SK-N-SH (cell line): ENCODE measurements at regions not wholly inside any gene's neighbourhood (a gene's known extent, or its start where the extent isn't known, plus 50 kb on each side); places are given as distances from the start of the nearest gene placed in this dataset.

Source experiments
- CTCF ChIA-PET: fragments of 300-600, 350-600 bp; formaldehyde crosslinking; extraction: SDS; loops from one replicate; lab custom pipeline; 2021; lab: Yijun Ruan, JAX
- POLR2A ChIA-PET: fragments of 350-600 bp; sonication (Branson Sonifier 250); formaldehyde crosslinking; extraction: SDS; loops from one replicate; lab custom pipeline; 2020; ENCODE audit warnings: antibody characterized with exemption, inconsistent platforms; lab: Yijun Ruan, JAX
- DNase-seq: peaks from one replicate; pipeline ENCODE4 v3.0.0; 2012
- H2AFZ ChIP-seq: fragments of 200-600 bp; sonication (generic); 2 replicates; pipeline ENCODE4 v1.8.1; 2016; ENCODE audit warnings: antibody characterized with exemption, mild to moderate bottlenecking, low read depth
- H3F3A ChIP-seq: fragments of 200-600 bp; sonication (generic); replicated peaks from 2 replicates; pipeline ENCODE3; 2016; ENCODE audit warnings: antibody characterized with exemption, mild to moderate bottlenecking; ENCODE audit not compliant: insufficient read depth
- H3K27ac ChIP-seq, 2 experiments: fragments of 200-500 bp in 1 of 2; fragments of 200-600 bp in 1 of 2; sonication (Bioruptor generic) in 1 of 2; sonication (generic), shearing (Covaris generic) in 1 of 2; 2 replicates each; pipeline versions ENCODE4 v1.5.1 to v1.6.1; 2014 to 2016; ENCODE audit warnings: low read depth in 2 of 2, inconsistent platforms in 1 of 2, low read length in 1 of 2, mild to moderate bottlenecking in 1 of 2, mixed read lengths in 1 of 2
- H3K27me3 ChIP-seq: fragments of 200-600 bp; sonication (generic), shearing (Covaris generic); 2 replicates; pipeline ENCODE4 v1.6.1; 2016; ENCODE audit warnings: mixed run types; ENCODE audit not compliant: insufficient read depth
- H3K36me3 ChIP-seq, 2 experiments: fragments of 200-500 bp in 1 of 2; fragments of 200-600 bp in 1 of 2; sonication (Bioruptor generic) in 1 of 2; sonication (generic) in 1 of 2; replicated peaks in 1 of 2; 2 replicates each; pipeline versions ENCODE3 to v1.5.1; 2014 to 2016; ENCODE audit warnings: low read length in 1 of 2, mild to moderate bottlenecking in 1 of 2; ENCODE audit not compliant: insufficient read depth in 2 of 2, control insufficient read depth in 1 of 2
- H3K4me1 ChIP-seq, 2 experiments: fragments of 200-500 bp in 1 of 2; fragments of 200-600 bp in 1 of 2; sonication (Bioruptor generic) in 1 of 2; sonication (generic), shearing (Covaris generic) in 1 of 2; 2 replicates each; pipeline versions ENCODE4 v1.5.1 to v1.6.1; 2014 to 2016; ENCODE audit warnings: low read depth in 1 of 2, low read length in 1 of 2, mixed run types in 1 of 2; ENCODE audit not compliant: insufficient read depth in 2 of 2, control insufficient read depth in 1 of 2
- H3K4me2 ChIP-seq: fragments of 200-600 bp; sonication (generic), shearing (Covaris generic); 2 replicates; pipeline ENCODE4 v1.6.1; 2017; ENCODE audit warnings: mixed run types
- H3K4me3 ChIP-seq, 2 experiments: fragments of 200-500 bp in 1 of 2; fragments of 200-600 bp in 1 of 2; sonication (Bioruptor generic) in 1 of 2; sonication (generic), shearing (Covaris generic) in 1 of 2; 2 replicates each; pipeline versions ENCODE4 v1.5.1 to v1.8.1; 2014 to 2016; ENCODE audit warnings: low read depth in 2 of 2, inconsistent platforms in 1 of 2, low read length in 1 of 2, mild to moderate bottlenecking in 1 of 2, mixed read lengths in 1 of 2, moderate library complexity in 1 of 2
- H3K79me2 ChIP-seq: fragments of 200-600 bp; sonication (generic); 2 replicates; pipeline ENCODE4 v1.8.1; 2017; ENCODE audit warnings: mild to moderate bottlenecking; ENCODE audit not compliant: insufficient read depth
- H3K9ac ChIP-seq: fragments of 200-600 bp; sonication (generic); 2 replicates; pipeline ENCODE4 v1.6.1; 2017; ENCODE audit warnings: mixed run types
- H3K9me2 ChIP-seq: fragments of 200-600 bp; sonication (generic); 2 replicates; pipeline ENCODE4 v1.6.1; 2017; ENCODE audit warnings: mixed run types
- H3K9me3 ChIP-seq: fragments of 200-600 bp; sonication (generic); 2 replicates; pipeline ENCODE4 v1.6.1; 2017; ENCODE audit warnings: mixed run types, mild to moderate bottlenecking, moderate library complexity
- H4K20me1 ChIP-seq: fragments of 200-600 bp; sonication (generic); 2 replicates; pipeline ENCODE4 v1.6.1; 2017; ENCODE audit warnings: mild to moderate bottlenecking, mixed run types; ENCODE audit not compliant: insufficient read depth
- ELF1 ChIP-seq: IDR thresholded peaks from 2 replicates; pipeline ENCODE4 v1.4.0; 2012
- EP300 ChIP-seq, 2 experiments: IDR thresholded peaks; 2 replicates each; pipeline versions ENCODE4 v1.4.0 to v1.6.1; 2012; ENCODE audit warnings: borderline replicate concordance in 1 of 2, low read depth in 1 of 2, low read length in 1 of 2
- EZH2phosphoT487 ChIP-seq: fragments of 200-600 bp; sonication (generic); IDR thresholded peaks from 2 replicates; pipeline ENCODE4 v1.6.1; 2017; ENCODE audit warnings: low read depth, mixed run types, mild to moderate bottlenecking, antibody characterized with exemption, moderate library complexity, borderline replicate concordance
- FOSL2 ChIP-seq: IDR thresholded peaks from 2 replicates; pipeline ENCODE4 v1.4.0; 2012; ENCODE audit warnings: low read depth, mild to moderate bottlenecking, moderate library complexity, borderline replicate concordance
- FOXJ3 ChIP-seq: sonication (generic); formaldehyde crosslinking; IDR thresholded peaks from 2 replicates; pipeline ENCODE4 v1.5.1; 2020; ENCODE audit warnings: mild to moderate bottlenecking, missing genetic modification reagents
- FOXM1 ChIP-seq: IDR thresholded peaks from 2 replicates; pipeline ENCODE4 v1.4.0; 2012; ENCODE audit warnings: low read depth, mild to moderate bottlenecking
- GABPA ChIP-seq: IDR thresholded peaks from 2 replicates; pipeline ENCODE4 v1.4.0; 2012; ENCODE audit warnings: low read depth, mild to moderate bottlenecking
- GATA2 ChIP-seq: sonication (generic); formaldehyde crosslinking; IDR thresholded peaks from 2 replicates; pipeline ENCODE4 v1.5.0; 2020; ENCODE audit warnings: mild to moderate bottlenecking, missing genetic modification reagents
- IRF3 ChIP-seq: fragments of 150-350 bp; IDR thresholded peaks from 2 replicates; pipeline ENCODE4 v1.6.1; 2016; ENCODE audit warnings: mild to moderate bottlenecking, low read depth, low read length
- MXI1 ChIP-seq: IDR thresholded peaks from 2 replicates; pipeline ENCODE4 v1.6.1; 2012; ENCODE audit warnings: mild to moderate bottlenecking, low read depth, low read length, improper control_type of control experiment
- NFIC ChIP-seq: IDR thresholded peaks from 2 replicates; pipeline ENCODE4 v1.4.0; 2012; ENCODE audit warnings: borderline replicate concordance
- POLR2AphosphoS5 ChIP-seq: IDR thresholded peaks from 2 replicates; pipeline ENCODE4 v1.6.1; 2012; ENCODE audit warnings: low read depth, low read length
- RAD21 ChIP-seq: IDR thresholded peaks from 2 replicates; pipeline ENCODE4 v1.6.1; 2012; ENCODE audit warnings: mild to moderate bottlenecking, low read length
- SMC3 ChIP-seq: IDR thresholded peaks from 2 replicates; pipeline ENCODE4 v1.6.1; 2012; ENCODE audit warnings: low read depth, low read length, improper control_type of control experiment
- TAF1 ChIP-seq: IDR thresholded peaks from 2 replicates; pipeline ENCODE4 v1.6.1; 2012; ENCODE audit warnings: low read depth, mild to moderate bottlenecking, low read length, moderate library complexity, borderline replicate concordance
- USF2 ChIP-seq: fragments of 150-350 bp; IDR thresholded peaks from 2 replicates; pipeline ENCODE4 v1.6.1; 2017; ENCODE audit warnings: antibody characterized with exemption, low read length, low read depth, borderline replicate concordance
- YY1 ChIP-seq: IDR thresholded peaks from 2 replicates; pipeline ENCODE4 v1.4.0; 2012; ENCODE audit warnings: low read depth, mild to moderate bottlenecking
- WGBS: methylation state at CpG from one replicate; pipeline ENCODE4 v1.1.6; 2017; ENCODE audit warnings: low lambda C conversion rate; 5-methylcytosine and 5-hydroxymethylcytosine counted together
- TF ChIP-seq, protein P1 (sequence below): fragments of 200-600 bp; sonication (generic); IDR thresholded peaks from 2 replicates; pipeline ENCODE4 v1.6.1; 2017; ENCODE audit warnings: antibody characterized with exemption, mild to moderate bottlenecking, moderate library complexity

GRCh38 chr2:156891609-156892008 is 365.9 kb upstream of the GALNT5 start:
- Histone ChIP-seq H3K79me2 (no peaks in the 10 kb centered on the region), H3K36me3 (no peaks in the 10 kb centered on the region), H3K4me1 (no peaks in the 10 kb centered on the region), H3K9me3 (no peaks in the 10 kb centered on the region), H3F3A (no peaks in the 10 kb centered on the region), H3K9ac (no peak overlapping the region), H3K4me3 (no peak overlapping the region), H3K9me2 (no peaks in the 10 kb centered on the region), H3K27me3 (no peaks in the 10 kb centered on the region), H3K4me2 (no peak overlapping the region), H4K20me1 (no peaks in the 10 kb centered on the region), H2AFZ (no peak overlapping the region), H3K27ac (no peak overlapping the region)
- no peak for TF ChIP-seq YY1
- TF ChIP-seq TAF1, result no peak
- no peak for TF ChIP-seq NFIC
- TF ChIP-seq GABPA, result no peak
- TF ChIP-seq FOXM1, result no peak
- no peak for TF ChIP-seq EZH2phosphoT487
- POLR2A ChIA-PET, result no interaction called here
- 55% methylated on average over 1 of the region's 1 CpG for WGBS
- CTCF ChIA-PET, result no interaction called here
- no peak for DNase-seq

DNA sequence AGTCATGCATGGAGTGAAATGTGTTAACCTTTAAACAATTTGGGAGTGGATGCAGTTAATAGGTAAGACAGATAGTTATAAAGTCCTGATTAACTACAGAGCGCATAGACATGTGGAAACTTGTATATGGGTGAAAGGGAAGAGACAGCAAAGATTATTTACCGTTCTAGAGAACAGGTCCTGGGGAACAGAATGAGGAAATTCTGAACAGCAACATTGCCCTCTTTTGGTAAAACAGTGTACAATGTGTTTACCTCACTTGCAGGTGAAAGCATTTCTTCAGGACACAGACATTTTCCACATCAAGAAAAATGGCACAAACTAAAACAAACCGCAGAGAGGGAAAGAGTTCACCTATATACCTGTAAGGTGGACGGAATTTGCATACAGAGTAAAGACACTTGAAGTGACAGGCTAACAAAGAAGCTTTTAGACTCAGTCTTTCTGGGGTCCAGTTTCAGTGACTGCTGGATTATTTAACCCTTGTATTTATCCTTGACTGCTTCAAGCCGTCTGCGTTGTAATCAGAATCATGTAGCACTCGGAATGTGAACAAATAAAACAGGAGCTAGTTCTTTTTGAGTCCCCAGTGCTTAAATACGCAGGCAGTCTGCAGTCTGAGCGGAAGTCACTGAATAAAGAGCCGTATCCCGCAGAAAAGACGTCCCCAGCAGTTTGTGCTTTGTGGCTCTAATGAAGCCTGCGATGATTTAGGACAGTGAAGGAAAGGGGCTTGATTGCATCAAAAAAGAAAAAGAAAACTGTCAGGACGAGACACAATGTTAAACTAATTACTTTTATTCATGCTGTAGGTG is 364.8 kb upstream of the GALNT5 start:
- H4K20me1 ChIP-seq, result no peaks in the 10 kb centered on the region
- no peaks in the 10 kb centered on the region for H3K9me2 ChIP-seq
- peak overlapping the region; percentile 58 for H3K4me2 ChIP-seq
- peak overlapping the region; percentile 25 to 45; a peak in 3 of 4 replicates for H3K4me3 ChIP-seq
- H3K9ac ChIP-seq, result no peak overlapping the region
- 2% methylated on average over 14 of the region's 14 CpGs for WGBS
- H3K27me3 ChIP-seq, result no peaks in the 10 kb centered on the region
- no peak overlapping the region; a peak in 1 of 4 replicates for H3K27ac ChIP-seq
- CTCF ChIA-PET, result interaction anchor here (0.6 to 1.2 kb wide), 3 partner anchors 15 to 51 kb away, joined by 3 to 4 read pairs (median 3); no protein-coding TSS in a partner anchor
- TF ChIP-seq EP300 (IDR thresholded peaks at IDR 0.05; ENCODE audit: borderline replicate concordance in 1 of 2, low read depth in 1 of 2, low read length in 1 of 2), result no peak
- TF ChIP-seq FOSL2, result no peak
- no peak for TF ChIP-seq IRF3
- no peak for TF ChIP-seq ELF1
- TF ChIP-seq GATA2 (CRISPR knock-in tag), result no peak
- no peak for TF ChIP-seq MXI1
- TF ChIP-seq FOXJ3, result no peak
- TF ChIP-seq POLR2AphosphoS5, result no peak
- TF ChIP-seq, protein P1, sequence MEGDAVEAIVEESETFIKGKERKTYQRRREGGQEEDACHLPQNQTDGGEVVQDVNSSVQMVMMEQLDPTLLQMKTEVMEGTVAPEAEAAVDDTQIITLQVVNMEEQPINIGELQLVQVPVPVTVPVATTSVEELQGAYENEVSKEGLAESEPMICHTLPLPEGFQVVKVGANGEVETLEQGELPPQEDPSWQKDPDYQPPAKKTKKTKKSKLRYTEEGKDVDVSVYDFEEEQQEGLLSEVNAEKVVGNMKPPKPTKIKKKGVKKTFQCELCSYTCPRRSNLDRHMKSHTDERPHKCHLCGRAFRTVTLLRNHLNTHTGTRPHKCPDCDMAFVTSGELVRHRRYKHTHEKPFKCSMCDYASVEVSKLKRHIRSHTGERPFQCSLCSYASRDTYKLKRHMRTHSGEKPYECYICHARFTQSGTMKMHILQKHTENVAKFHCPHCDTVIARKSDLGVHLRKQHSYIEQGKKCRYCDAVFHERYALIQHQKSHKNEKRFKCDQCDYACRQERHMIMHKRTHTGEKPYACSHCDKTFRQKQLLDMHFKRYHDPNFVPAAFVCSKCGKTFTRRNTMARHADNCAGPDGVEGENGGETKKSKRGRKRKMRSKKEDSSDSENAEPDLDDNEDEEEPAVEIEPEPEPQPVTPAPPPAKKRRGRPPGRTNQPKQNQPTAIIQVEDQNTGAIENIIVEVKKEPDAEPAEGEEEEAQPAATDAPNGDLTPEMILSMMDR, result peak; percentile 64
- TF ChIP-seq USF2, result no peak
- peak; percentile 29; the same call in 1 of the 2 replicates for TF ChIP-seq SMC3
- TF ChIP-seq GABPA, result no peak
- peak; percentile 67 for TF ChIP-seq RAD21
- DNase-seq, result peak; percentile 0
- H2AFZ ChIP-seq, result peak overlapping the region; percentile 77
- no peaks in the 10 kb centered on the region for H3K9me3 ChIP-seq
- no peaks in the 10 kb centered on the region for H3K79me2 ChIP-seq
- no peaks in the 10 kb centered on the region for H3K36me3 ChIP-seq
- POLR2A ChIA-PET, result no interaction called here
- no peaks in the 10 kb centered on the region for H3F3A ChIP-seq
- no peaks in the 10 kb centered on the region for H3K4me1 ChIP-seq
